Cerebellar cortex (tissue), 1 donor: ENCODE measurements at regions not wholly inside any gene's neighbourhood (a gene's known extent, or its start where the extent isn't known, plus 50 kb on each side); places are given as distances from the start of the nearest gene placed in this dataset.
A peak's percentile ranks its signal among the peaks of the same experiment; 100 is the strongest.

Experiments used
- DNase-seq: peaks from one replicate; pipeline ENCODE4 v3.0.0-alpha.2; 2015; ENCODE audit warnings: low spot score

DNA sequence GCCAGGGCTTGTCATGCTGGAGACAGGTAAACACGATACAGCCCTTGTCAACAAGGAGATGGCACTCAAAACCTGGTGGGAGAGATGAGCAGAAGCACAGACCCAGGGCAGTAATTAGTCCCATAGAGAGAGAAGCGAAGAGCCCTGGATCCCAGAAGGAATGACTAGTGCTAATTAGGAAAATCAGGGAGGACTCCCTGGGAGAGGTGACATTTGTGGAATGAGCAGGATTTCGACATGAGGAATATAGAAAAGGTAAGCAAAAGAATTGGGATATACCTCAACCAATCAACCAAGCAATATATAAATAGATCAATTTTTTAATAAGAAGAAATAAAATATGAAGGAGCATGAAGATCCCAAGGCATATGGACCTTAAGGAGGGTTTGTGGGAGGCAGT, 98.5 kb upstream of the GJB5 start:
- no peak for DNase-seq

- DNase-seq: no peak
These were observed 98.1 kb upstream of the GJB5 start for GRCh38 chr1:34656731-34657130.

DNA sequence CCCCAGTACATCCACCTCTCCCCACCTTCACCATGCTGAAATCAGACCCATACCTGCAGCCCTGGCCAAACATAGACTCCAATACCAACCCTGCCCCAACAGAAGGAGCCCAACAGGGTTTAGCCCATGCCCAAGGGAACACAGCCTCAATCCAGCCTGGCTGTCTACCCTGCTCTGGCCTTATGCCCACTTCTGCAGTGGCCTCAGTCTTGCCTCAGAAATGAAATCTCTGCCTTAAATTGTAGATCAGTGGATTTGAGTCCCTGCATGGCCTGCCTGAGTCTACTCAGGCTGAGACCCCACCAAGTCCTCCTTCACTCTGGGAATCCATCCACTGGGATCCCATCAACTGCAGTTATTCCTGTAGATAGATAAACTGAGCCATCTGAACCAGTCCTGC, 97.6 kb upstream of the GJB5 start:
- no peak for DNase-seq

DNA sequence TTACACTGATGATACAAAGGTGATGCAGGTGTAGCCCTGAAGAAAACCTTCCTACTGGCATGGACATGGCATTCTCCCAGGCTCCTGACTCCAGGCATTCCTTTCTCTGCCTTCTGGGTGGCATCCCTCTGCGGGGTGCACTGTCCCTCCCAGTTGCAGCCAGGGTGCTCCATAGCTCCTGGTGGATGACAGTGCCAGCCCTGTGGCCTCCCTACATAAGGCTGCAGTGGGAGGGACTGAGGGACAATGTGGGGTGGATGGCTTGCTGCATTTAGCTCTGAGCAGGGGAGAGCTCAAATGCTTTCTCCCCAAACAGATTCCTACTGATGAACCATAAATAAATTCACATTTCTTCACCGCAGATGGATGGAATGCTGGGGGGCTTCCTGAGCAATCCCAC, 97.0 kb upstream of the GJB5 start:
- no peak for DNase-seq

GRCh38 chr1:34663031-34663430, 91.8 kb upstream of the GJB5 start:
- no peak for DNase-seq

- no peak for DNase-seq
These were observed 86.8 kb upstream of the GJB5 start for GRCh38 chr1:34668063-34668462.

DNA sequence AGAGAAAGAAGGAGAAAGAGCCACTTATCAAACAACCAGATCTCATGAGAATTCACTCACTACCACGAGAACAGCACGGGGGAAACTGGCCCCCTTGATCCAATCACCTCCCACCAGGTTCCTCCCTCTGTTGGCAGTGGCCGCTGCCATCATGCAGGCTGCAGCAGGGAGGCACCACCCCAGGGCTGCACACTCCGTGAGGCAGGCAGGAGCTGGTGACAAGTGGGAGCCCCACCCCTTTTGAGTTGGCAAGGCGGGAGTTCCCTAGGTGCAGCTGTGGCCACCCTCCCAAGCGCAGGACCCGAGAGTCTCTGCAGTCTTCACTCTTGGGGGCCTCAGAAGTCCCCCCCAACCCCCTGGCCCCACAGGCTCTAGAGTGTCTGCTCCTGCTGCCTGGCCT, 83.9 kb upstream of the GJB5 start:
- no peak for DNase-seq

DNA sequence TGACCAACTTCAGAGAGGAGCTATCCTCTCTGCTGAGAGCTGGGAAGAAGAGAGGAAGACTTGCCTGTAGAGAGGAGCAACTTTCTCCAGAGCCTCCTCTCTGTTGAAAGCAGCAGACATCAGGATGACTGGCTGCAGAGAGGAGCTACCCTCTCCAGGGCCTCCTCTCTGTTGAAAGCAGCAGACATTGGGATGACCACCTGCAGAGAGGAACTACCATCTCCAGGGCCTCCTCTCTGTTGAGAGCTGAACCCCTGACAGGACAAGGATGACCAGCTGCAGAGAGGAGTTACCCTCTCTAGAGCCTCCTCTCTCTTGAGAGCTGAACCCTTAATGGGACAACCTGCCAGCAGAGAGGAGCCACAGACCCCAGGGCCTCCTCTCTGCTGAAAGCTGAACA, 83.0 kb upstream of the GJB5 start:
- DNase-seq: no peak

GRCh38 chr1:34681480-34682451, 73.1 kb upstream of the GJB5 start:
- peak; percentile 43 for DNase-seq

GRCh38 chr1:34682452-34683223, 72.2 kb upstream of the GJB5 start:
- DNase-seq: no peak

DNA sequence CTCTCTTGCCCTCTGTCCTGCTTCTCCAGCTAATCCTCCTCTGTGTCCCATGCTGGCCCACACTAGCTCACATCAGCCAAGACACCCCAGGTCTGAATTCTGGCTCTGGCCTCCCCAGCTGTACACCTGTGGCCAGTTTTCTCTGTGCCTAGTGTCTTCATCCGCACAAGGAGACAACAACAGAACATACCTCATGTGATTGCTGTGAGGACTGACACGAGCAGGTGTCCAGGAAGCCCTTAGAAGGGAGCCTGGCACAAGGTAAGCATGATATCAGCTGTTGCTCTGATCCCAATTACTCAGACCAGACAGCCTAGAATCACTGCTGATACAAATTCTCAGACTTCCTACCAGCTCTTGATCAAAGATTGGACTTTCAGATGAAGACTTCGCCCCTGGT, 71.2 kb upstream of the GJB5 start:
- no peak for DNase-seq

- DNase-seq: no peak
These were observed 70.6 kb upstream of the GJB5 start for GRCh38 chr1:34684266-34684665.

GRCh38 chr1:34685225-34685624, 69.6 kb upstream of the GJB5 start:
- no peak for DNase-seq

DNA sequence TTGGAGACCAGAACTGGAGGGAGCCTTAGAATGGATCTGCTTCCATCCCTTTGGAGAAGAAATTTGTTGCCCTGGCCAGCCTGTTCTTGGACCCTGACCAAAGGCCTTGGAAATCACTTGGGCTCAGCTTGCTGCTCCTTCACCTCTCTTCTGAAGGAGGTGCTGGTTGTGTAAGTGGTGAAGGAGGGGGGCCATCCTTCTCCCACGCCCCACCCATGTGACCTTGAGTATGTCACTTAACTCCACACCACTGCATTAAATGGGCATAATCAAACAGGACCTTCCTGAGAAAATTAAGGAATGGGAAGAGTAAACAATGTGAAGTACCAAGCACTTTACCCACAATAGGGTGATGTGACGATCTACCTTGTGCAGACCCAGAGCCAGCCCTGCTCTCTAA, 68.3 kb upstream of the GJB5 start:
- DNase-seq: no peak

GRCh38 chr1:34688006-34688741, 66.7 kb upstream of the GJB5 start:
- DNase-seq: no peak

DNA sequence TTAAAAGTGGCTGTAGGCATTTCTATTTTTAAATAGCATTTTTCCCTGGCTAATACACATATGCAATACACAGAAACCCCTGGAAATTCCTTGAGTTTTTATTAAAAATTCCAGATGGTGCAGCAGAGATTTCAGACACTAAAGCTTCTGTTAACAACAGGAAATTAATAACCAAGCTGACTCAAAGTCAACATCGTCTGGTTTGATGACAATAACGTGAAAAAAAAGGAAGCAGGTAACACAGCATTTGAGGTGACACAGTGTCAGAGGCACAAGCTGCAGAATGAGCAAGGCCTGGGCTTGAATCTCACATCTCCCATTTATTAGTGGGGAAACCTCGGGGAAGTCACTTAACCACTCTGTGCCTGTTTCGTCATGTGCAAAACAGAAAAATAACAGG, 64.6 kb upstream of the GJB5 start:
- DNase-seq: no peak

DNA sequence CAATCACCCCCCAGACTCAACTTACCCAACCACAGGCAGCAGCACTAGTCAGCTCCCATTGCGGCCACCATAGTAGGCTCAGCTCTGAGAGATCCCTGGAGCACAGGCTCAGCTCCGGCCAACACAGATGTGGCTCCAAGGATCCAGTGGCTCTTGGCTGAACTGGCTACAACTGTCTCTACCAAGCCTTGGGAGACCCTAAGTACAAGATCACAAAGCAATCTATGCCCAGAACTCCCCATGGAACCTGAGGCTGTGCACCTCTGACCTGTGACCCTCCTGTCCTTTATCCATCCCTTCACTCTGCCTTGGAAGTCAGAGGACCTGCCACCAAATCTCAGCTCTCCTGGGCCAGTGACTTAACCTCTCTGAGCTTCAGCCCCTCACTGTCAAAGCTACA, 61.8 kb upstream of the GJB5 start:
- DNase-seq: no peak

- DNase-seq: no peak
These were observed 60.5 kb upstream of the GJB5 start for GRCh38 chr1:34694383-34694782.

GRCh38 chr1:34695580-34695979, 59.3 kb upstream of the GJB5 start:
- DNase-seq: no peak

DNA sequence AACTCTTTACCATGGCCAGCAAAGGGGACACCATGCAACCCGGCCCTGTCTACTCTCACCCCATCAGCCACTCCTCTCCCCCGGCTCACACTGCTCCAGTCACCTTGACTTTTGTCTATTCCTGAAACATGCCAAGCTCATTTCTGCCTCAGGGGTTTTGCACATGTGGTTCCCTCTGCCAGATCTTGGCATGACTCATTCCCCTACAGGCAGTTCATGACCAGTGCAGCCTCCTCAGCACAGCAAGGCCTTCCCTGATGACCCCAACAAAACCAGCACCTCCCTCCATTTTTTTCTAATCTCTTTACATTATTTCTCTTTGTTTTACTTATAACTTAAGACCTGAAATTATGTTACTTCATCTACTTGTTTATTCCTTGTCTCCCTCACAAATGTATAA, 58.6 kb upstream of the GJB5 start:
- DNase-seq: no peak

DNA sequence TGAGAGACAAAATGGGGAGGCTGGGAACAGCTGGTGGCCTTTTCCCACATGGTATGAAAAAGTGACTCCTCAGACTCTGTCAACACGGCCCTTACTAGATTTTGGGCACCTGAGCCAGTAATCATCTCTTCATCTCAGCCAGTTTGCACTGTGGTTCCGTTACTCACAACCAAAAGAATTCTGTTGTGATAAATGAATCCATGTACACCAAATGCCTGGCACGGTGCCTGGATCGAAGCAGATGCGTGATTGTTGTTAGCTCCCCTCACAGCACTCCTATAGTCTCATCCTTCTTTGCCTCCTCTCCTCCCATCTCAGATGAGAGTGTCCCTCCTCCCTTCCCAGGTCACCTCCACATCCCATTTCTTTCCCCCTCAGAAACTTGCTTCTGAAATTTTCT, 57.9 kb upstream of the GJB5 start:
- no peak for DNase-seq

- DNase-seq: no peak
These were observed 57.0 kb upstream of the GJB5 start for GRCh38 chr1:34697818-34698217.
